ENCODE measurements at regions not wholly inside any gene's neighbourhood (a gene's known extent, or its start where the extent isn't known, plus 50 kb on each side); places are given as distances from the start of the nearest gene placed in this dataset.

DNA sequence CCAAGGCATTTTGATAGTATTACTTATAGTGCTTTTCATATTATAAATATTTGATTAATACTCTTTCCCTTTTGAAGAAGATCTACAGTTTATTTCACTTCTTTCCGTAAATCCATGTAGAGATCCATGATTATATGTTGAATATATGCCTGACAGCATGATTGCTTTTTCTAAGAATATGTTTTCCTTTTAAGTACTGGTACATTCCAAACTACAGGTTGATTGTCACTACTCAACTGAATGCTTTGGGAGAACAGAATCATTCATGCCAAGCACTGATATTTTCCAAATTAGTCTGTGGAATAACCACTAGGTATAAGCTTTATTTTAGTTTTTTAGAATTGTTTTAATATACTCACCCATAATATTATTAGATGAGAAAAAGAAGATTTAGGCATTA lies 330.2 kb downstream of the BCKDHB start:
- TF ChIP-seq POLR2A (IDR thresholded peaks at IDR 0.05; ENCODE audit: extremely low read depth, insufficient read length) (no peak), CTCF (IDR thresholded peaks at IDR 0.05; ENCODE audit: low read depth, low read length) (no peak)

All from NB4 (cell line).